DOHH2 (cell line): ENCODE measurements at regions not wholly inside any gene's neighbourhood (a gene's known extent, or its start where the extent isn't known, plus 50 kb on each side); places are given as distances from the start of the nearest gene placed in this dataset.

ENCODE experiments used
- H3F3A ChIP-seq: fragments of 200-600 bp; sonication (generic), shearing (Covaris generic); 2 replicates; pipeline ENCODE4 v1.6.0; 2016; ENCODE audit warnings: antibody characterized with exemption, mild to moderate bottlenecking; ENCODE audit not compliant: control insufficient read depth, insufficient read depth
- H3K27ac ChIP-seq: fragments of 200-600 bp; sonication (generic); 2 replicates; pipeline ENCODE4 v1.5.1; 2014; ENCODE audit warnings: low read depth, mild to moderate bottlenecking, low read length, moderate library complexity
- H3K27me3 ChIP-seq: fragments of 200-600 bp; sonication (generic); 2 replicates; pipeline ENCODE4 v1.6.1; 2014; ENCODE audit warnings: mild to moderate bottlenecking, low read length, mixed read lengths; ENCODE audit not compliant: control insufficient read depth
- H3K36me3 ChIP-seq: fragments of 200-600 bp; sonication (generic); 2 replicates; pipeline ENCODE4 v1.6.1; 2014; ENCODE audit warnings: mild to moderate bottlenecking, low read length, moderate library complexity, mixed read lengths; ENCODE audit not compliant: control insufficient read depth
- H3K4me1 ChIP-seq: fragments of 200-600 bp; sonication (generic); 2 replicates; pipeline ENCODE4 v1.6.1; 2014; ENCODE audit warnings: mild to moderate bottlenecking, low read length, mixed read lengths; ENCODE audit not compliant: control insufficient read depth
- H3K4me2 ChIP-seq: fragments of 200-600 bp; sonication (generic); 2 replicates; pipeline ENCODE4 v1.6.0; 2014; ENCODE audit warnings: mild to moderate bottlenecking, low read length, moderate library complexity
- H3K4me3 ChIP-seq: fragments of 200-600 bp; sonication (generic); 2 replicates; pipeline ENCODE4 v1.5.1; 2014; ENCODE audit warnings: mild to moderate bottlenecking, low read length, mixed read lengths
- H3K79me2 ChIP-seq: fragments of 200-600 bp; sonication (generic); 2 replicates; pipeline ENCODE4 v1.6.1; 2014; ENCODE audit warnings: mild to moderate bottlenecking, low read length, mixed read lengths; ENCODE audit not compliant: control insufficient read depth
- H3K9me2 ChIP-seq: fragments of 200-600 bp; sonication (generic); replicated peaks from 2 replicates; pipeline ENCODE4 v1.6.1; 2014; ENCODE audit warnings: mild to moderate bottlenecking, low read length, mixed read lengths; ENCODE audit not compliant: control insufficient read depth
- H3K9me3 ChIP-seq: fragments of 200-600 bp; sonication (generic); 2 replicates; pipeline ENCODE4 v1.6.1; 2014; ENCODE audit warnings: antibody characterized with exemption, low read length, mixed read lengths; ENCODE audit not compliant: control insufficient read depth, insufficient read depth
- H4K20me1 ChIP-seq: fragments of 200-600 bp; sonication (generic); 2 replicates; pipeline ENCODE4 v1.6.0; 2014; ENCODE audit warnings: low read depth, mild to moderate bottlenecking, antibody characterized with exemption, low read length, moderate library complexity; ENCODE audit not compliant: control insufficient read depth, insufficient read depth
- CTCF ChIP-seq: fragments of 200-600 bp; sonication (generic); IDR thresholded peaks from one replicate; pipeline ENCODE4 v1.5.1; 2014; ENCODE audit warnings: antibody characterized with exemption, mild to moderate bottlenecking, low read depth, low read length; ENCODE audit not compliant: poor library complexity, severe bottlenecking
- EZH2phosphoT487 ChIP-seq: fragments of 200-600 bp; sonication (generic); IDR thresholded peaks from 2 replicates; pipeline ENCODE4 v1.6.1; 2017; ENCODE audit warnings: borderline replicate concordance, mild to moderate bottlenecking, antibody characterized with exemption, low read length, moderate library complexity, mixed read lengths

GRCh38 chr7:94135180-94135579 is 131.0 kb upstream of the BET1 start:
- H3K79me2 ChIP-seq: no peaks in the 10 kb centered on the region
- H3F3A ChIP-seq: no peaks in the 10 kb centered on the region
- no peaks in the 10 kb centered on the region for H3K36me3 ChIP-seq
- no peak overlapping the region for H3K27ac ChIP-seq
- peaks cover 18% of the 10 kb centered on the region for H3K27me3 ChIP-seq
- H3K9me2 ChIP-seq: no peaks in the 10 kb centered on the region
- TF ChIP-seq EZH2phosphoT487: no peak
- TF ChIP-seq CTCF: no peak
- no peaks in the 10 kb centered on the region for H4K20me1 ChIP-seq
- no peaks in the 10 kb centered on the region for H3K9me3 ChIP-seq
- H3K4me1 ChIP-seq: no peaks in the 10 kb centered on the region
- H3K4me2 ChIP-seq: no peak overlapping the region
- H3K4me3 ChIP-seq: no peak overlapping the region

GRCh38 chr7:94142281-94142680 is 138.1 kb upstream of the BET1 start:
- Histone ChIP-seq H3K4me2 (no peak overlapping the region), H3K79me2 (no peaks in the 10 kb centered on the region), H3K4me1 (no peaks in the 10 kb centered on the region), H3F3A (no peaks in the 10 kb centered on the region), H3K9me2 (no peaks in the 10 kb centered on the region), H3K4me3 (no peak overlapping the region), H3K27ac (no peak overlapping the region), H3K9me3 (no peaks in the 10 kb centered on the region), H3K27me3 (0 out of 2 replicates have a peak, but pooled peaks cover 2% of the 10 kb centered on the region), H3K36me3 (no peaks in the 10 kb centered on the region), H4K20me1 (no peaks in the 10 kb centered on the region)
- TF ChIP-seq CTCF: no peak
- TF ChIP-seq EZH2phosphoT487: no peak

GRCh38 chr7:94145602-94146001 is 141.4 kb upstream of the BET1 start:
- no peaks in the 10 kb centered on the region for H3K79me2 ChIP-seq
- H3K9me3 ChIP-seq: no peaks in the 10 kb centered on the region
- no peaks in the 10 kb centered on the region for H3F3A ChIP-seq
- TF ChIP-seq CTCF: no peak
- no peak for TF ChIP-seq EZH2phosphoT487
- H3K9me2 ChIP-seq: no peaks in the 10 kb centered on the region
- H3K27ac ChIP-seq: no peak overlapping the region
- H3K4me3 ChIP-seq: no peak overlapping the region
- no peaks in the 10 kb centered on the region; the same call in 1 of the 2 replicates for H3K27me3 ChIP-seq
- H3K4me1 ChIP-seq: no peaks in the 10 kb centered on the region
- H3K4me2 ChIP-seq: no peak overlapping the region
- H4K20me1 ChIP-seq: no peaks in the 10 kb centered on the region
- H3K36me3 ChIP-seq: no peaks in the 10 kb centered on the region

GRCh38 chr7:94146408-94146807 is 142.3 kb upstream of the BET1 start:
- no peaks in the 10 kb centered on the region; the same call in 1 of the 2 replicates for H3K27me3 ChIP-seq
- no peaks in the 10 kb centered on the region for H3K79me2 ChIP-seq
- H3K4me2 ChIP-seq: no peak overlapping the region
- TF ChIP-seq EZH2phosphoT487: no peak
- no peak for TF ChIP-seq CTCF
- no peaks in the 10 kb centered on the region for H3F3A ChIP-seq
- no peaks in the 10 kb centered on the region for H3K9me2 ChIP-seq
- no peaks in the 10 kb centered on the region for H4K20me1 ChIP-seq
- H3K4me1 ChIP-seq: no peaks in the 10 kb centered on the region
- no peak overlapping the region for H3K27ac ChIP-seq
- no peaks in the 10 kb centered on the region for H3K9me3 ChIP-seq
- no peaks in the 10 kb centered on the region for H3K36me3 ChIP-seq
- H3K4me3 ChIP-seq: no peak overlapping the region
